ENCODE measurements at regions not wholly inside any gene's neighbourhood (a gene's known extent, or its start where the extent isn't known, plus 50 kb on each side); places are given as distances from the start of the nearest gene placed in this dataset.
A peak's percentile ranks its signal among the peaks of the same experiment; 100 is the strongest.

GRCh38 chr5:74418261-74418660, 222.3 kb downstream of the ENC1 start:
- no peaks in the 10 kb centered on the region for H4K20me1 ChIP-seq (replicated peaks; ENCODE audit: control insufficient read depth, extremely low read depth, insufficient read depth, low read length)
- no peak overlapping the region for H3K4me3 ChIP-seq (replicated peaks in 1 of 3; ENCODE audit: insufficient read depth in 1 of 3, low read depth in 1 of 3, low read length in 3 of 3)
- intact Hi-C loops (cut with micrococcal nuclease), result no loop called here
- no peak overlapping the region for H3K27ac ChIP-seq (ENCODE audit: insufficient read depth, low read depth, low read length)
- no peak overlapping the region for H3K4me2 ChIP-seq (ENCODE audit: insufficient read depth, low read length)
- H3K4me1 ChIP-seq (ENCODE audit: control insufficient read depth, extremely low read depth, insufficient read depth, low read length), result peaks cover 27% of the 10 kb centered on the region
- no peaks in the 10 kb centered on the region for H3K9me1 ChIP-seq (replicated peaks; ENCODE audit: control insufficient read depth, extremely low read depth, insufficient read depth, low read length)
- FAIRE-seq, result no peak
- dilution Hi-C loops (cut with MboI; ENCODE audit: extremely low pct_ligation_motif_present, low sequenced_read_pairs), result no loop called here
- no TSS peak for BruUV-seq (replicated peaks)
- no peaks in the 10 kb centered on the region for H3K9me3 ChIP-seq (replicated peaks; ENCODE audit: control insufficient read depth, insufficient read depth, low read length)
- CTCF ChIA-PET, result interaction anchor here (1.1 to 3.6 kb wide), 4 partner anchors 12 to 81 kb away, joined by 3 to 11 read pairs (median 3); no protein-coding TSS in a partner anchor
- no peak for TF ChIP-seq FOS (IDR thresholded peaks at IDR 0.05; ENCODE audit: borderline replicate concordance, insufficient read depth, low read length)
- no peak for TF ChIP-seq POLR2A (IDR thresholded peaks at IDR 0.05; ENCODE audit: low read depth, low read length)
- TF ChIP-seq MYC (IDR thresholded peaks at IDR 0.05; ENCODE audit: low read depth, low read length), result no peak
- TF ChIP-seq POLR2AphosphoS5 (IDR thresholded peaks at IDR 0.05; ENCODE audit: insufficient read depth, low read depth, low read length), result no peak
- TF ChIP-seq MAX (IDR thresholded peaks at IDR 0.05; ENCODE audit: insufficient read depth, insufficient read length), result no peak
- TF ChIP-seq EZH2 (IDR thresholded peaks at IDR 0.05; ENCODE audit: borderline replicate concordance, low read depth, low read length, severe bottlenecking), result no peak
- no peak for TF ChIP-seq JUN (IDR thresholded peaks at IDR 0.05; ENCODE audit: borderline replicate concordance, insufficient read depth, insufficient read length, low read depth)
- POLR2A ChIA-PET, result no interaction called here
- no peak for DNase-seq (ENCODE audit: low read depth, low spot score)
- no peaks in the 10 kb centered on the region for H3K36me3 ChIP-seq (ENCODE audit: control insufficient read depth in 2 of 2, extremely low read depth in 1 of 2, insufficient read depth in 2 of 2, low read length in 2 of 2)
- H3K9ac ChIP-seq (replicated peaks; ENCODE audit: extremely low read depth, insufficient read depth, low read length), result no peak overlapping the region
- H2AFZ ChIP-seq (ENCODE audit: low read depth, low read length), result no peak overlapping the region
- H3K79me2 ChIP-seq (ENCODE audit: control insufficient read depth, insufficient read depth, low read length), result no peaks in the 10 kb centered on the region
- H3K27me3 ChIP-seq (ENCODE audit: control insufficient read depth in 2 of 2, insufficient read depth in 2 of 2, low read length in 2 of 2), result no peaks in the 10 kb centered on the region

GRCh38 chr5:74415695-74416102, 224.8 kb downstream of the ENC1 start:
- peaks cover 27% of the 10 kb centered on the region for H3K4me1 ChIP-seq (ENCODE audit: control insufficient read depth, extremely low read depth, insufficient read depth, low read length)
- no peaks in the 10 kb centered on the region for H3K79me2 ChIP-seq (ENCODE audit: control insufficient read depth, insufficient read depth, low read length)
- H3K36me3 ChIP-seq (ENCODE audit: control insufficient read depth in 2 of 2, extremely low read depth in 1 of 2, insufficient read depth in 2 of 2, low read length in 2 of 2), result no peaks in the 10 kb centered on the region
- peak overlapping the region; percentile 9 for H2AFZ ChIP-seq (ENCODE audit: low read depth, low read length)
- POLR2A ChIA-PET, result interaction anchor here (0.6 to 1.4 kb wide), 4 partner anchors 128 to 225 kb away, joined by 3 to 8 read pairs (median 4); partner anchors contain the start of gene ENC1
- no peaks in the 10 kb centered on the region for H3K9me1 ChIP-seq (replicated peaks; ENCODE audit: control insufficient read depth, extremely low read depth, insufficient read depth, low read length)
- no peaks in the 10 kb centered on the region for H4K20me1 ChIP-seq (replicated peaks; ENCODE audit: control insufficient read depth, extremely low read depth, insufficient read depth, low read length)
- dilution Hi-C loops (cut with MboI; ENCODE audit: extremely low pct_ligation_motif_present, low sequenced_read_pairs), result no loop called here
- FAIRE-seq, result peak; percentile 85
- no peaks in the 10 kb centered on the region for H3K9me3 ChIP-seq (replicated peaks; ENCODE audit: control insufficient read depth, insufficient read depth, low read length)
- TF ChIP-seq POLR2A (IDR thresholded peaks at IDR 0.05; ENCODE audit: low read depth, low read length) (peak; percentile 30), GATA2 (IDR thresholded peaks at IDR 0.05; ENCODE audit: insufficient read depth, insufficient read length, low read depth, low read length) (peak; percentile 83), MAX (IDR thresholded peaks at IDR 0.05; ENCODE audit: insufficient read depth, insufficient read length) (no peak), MYC (IDR thresholded peaks at IDR 0.05; ENCODE audit: low read depth, low read length) (no peak), EZH2 (IDR thresholded peaks at IDR 0.05; ENCODE audit: borderline replicate concordance, low read depth, low read length, severe bottlenecking) (no peak), JUN (IDR thresholded peaks at IDR 0.05; ENCODE audit: borderline replicate concordance, insufficient read depth, insufficient read length, low read depth) (no peak), FOS (IDR thresholded peaks at IDR 0.05; ENCODE audit: borderline replicate concordance, insufficient read depth, low read length) (peak; percentile 37), POLR2AphosphoS5 (IDR thresholded peaks at IDR 0.05; ENCODE audit: insufficient read depth, low read depth, low read length) (peak; percentile 64), CTCF (IDR thresholded peaks at IDR 0.05; ENCODE audit: extremely low read depth in 1 of 2, insufficient read depth in 1 of 2, low read depth in 1 of 2, low read length in 2 of 2) (no peak)
- peak; percentile 90 for DNase-seq (ENCODE audit: low read depth, low spot score)
- peak overlapping the region; percentile 63 for H3K27ac ChIP-seq (ENCODE audit: insufficient read depth, low read depth, low read length)
- no peak overlapping the region for H3K4me3 ChIP-seq (replicated peaks in 1 of 3; ENCODE audit: insufficient read depth in 1 of 3, low read depth in 1 of 3, low read length in 3 of 3)
- CTCF ChIA-PET, result interaction anchor here (0.6 to 2.4 kb wide), 14 partner anchors 8 to 513 kb away, joined by 3 to 13 read pairs (median 4); partner anchors contain the start of gene ENC1
- H3K27me3 ChIP-seq (ENCODE audit: control insufficient read depth in 2 of 2, insufficient read depth in 2 of 2, low read length in 2 of 2), result no peaks in the 10 kb centered on the region
- intact Hi-C loops (cut with micrococcal nuclease), result loop anchor here (1.0 to 2.0 kb wide), 4 partner anchors 18 to 225 kb away; partner anchors contain the start of gene ENC1
- H3K4me2 ChIP-seq (ENCODE audit: insufficient read depth, low read length), result peak overlapping the region; percentile 65
- no TSS peak for BruUV-seq (replicated peaks)
- peak overlapping the region; percentile 35 for H3K9ac ChIP-seq (replicated peaks; ENCODE audit: extremely low read depth, insufficient read depth, low read length)

Measured in endothelial cell of umbilical vein (primary cell).